GM18868 (cell line): ENCODE measurements at regions not wholly inside any gene's neighbourhood (a gene's known extent, or its start where the extent isn't known, plus 50 kb on each side); places are given as distances from the start of the nearest gene placed in this dataset.
"Not testable (repeated sequence)": the region's sequence is repeated elsewhere in the genome, so short reads cannot be mapped to it uniquely, and the experiment has no call there.

Source experiments
- ATAC-seq: cut with Tn5 transposase; IDR thresholded peaks from one replicate; pipeline ENCODE4 v1.9.1; 2021; ENCODE audit warnings: mild to moderate bottlenecking, moderate library complexity; ENCODE audit not compliant: unreplicated experiment

DNA sequence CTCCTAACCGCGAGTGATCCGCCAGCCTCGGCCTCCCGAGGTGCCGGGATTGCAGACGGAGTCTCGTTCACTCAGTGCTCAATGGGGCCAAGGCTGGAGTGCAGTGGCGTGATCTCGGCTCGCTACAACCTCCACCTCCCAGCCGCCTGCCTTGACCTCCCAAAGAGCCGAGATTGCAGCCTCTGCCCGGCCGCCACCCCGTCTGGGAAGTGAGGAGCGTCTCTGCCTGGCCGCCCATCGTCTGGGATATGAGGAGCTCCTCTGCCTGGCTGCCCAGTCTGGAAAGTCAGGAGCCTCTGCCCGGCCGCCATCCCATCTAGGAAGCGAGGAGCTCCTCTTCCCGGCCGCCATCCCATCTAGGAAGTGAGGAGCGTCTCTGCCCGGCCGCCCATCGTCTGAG lies 58.8 kb upstream of the ANKRD30BL start:
- not testable (repeated sequence) for ATAC-seq

DNA sequence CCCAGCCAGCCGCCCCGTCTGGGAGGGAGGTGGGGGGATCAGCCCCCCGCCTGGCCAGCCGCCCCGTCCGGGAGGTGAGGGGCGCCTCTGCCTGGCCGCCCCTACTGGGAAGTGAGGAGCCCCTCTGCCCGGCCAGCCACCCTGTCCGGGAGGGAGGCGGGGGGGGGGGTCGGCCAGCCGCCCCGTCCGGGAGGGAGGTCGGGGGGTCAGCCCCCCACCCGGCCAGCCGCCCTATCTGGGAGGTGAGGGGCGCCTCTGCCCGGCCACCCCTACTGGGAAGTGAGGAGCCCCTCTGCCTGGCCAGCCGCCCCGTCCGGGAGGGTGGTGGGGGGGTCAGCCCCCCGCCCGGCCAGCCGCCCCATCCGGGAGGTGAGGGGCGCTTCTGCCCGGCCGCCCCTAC lies 60.1 kb upstream of the ANKRD30BL start:
- not testable (repeated sequence) for ATAC-seq

DNA sequence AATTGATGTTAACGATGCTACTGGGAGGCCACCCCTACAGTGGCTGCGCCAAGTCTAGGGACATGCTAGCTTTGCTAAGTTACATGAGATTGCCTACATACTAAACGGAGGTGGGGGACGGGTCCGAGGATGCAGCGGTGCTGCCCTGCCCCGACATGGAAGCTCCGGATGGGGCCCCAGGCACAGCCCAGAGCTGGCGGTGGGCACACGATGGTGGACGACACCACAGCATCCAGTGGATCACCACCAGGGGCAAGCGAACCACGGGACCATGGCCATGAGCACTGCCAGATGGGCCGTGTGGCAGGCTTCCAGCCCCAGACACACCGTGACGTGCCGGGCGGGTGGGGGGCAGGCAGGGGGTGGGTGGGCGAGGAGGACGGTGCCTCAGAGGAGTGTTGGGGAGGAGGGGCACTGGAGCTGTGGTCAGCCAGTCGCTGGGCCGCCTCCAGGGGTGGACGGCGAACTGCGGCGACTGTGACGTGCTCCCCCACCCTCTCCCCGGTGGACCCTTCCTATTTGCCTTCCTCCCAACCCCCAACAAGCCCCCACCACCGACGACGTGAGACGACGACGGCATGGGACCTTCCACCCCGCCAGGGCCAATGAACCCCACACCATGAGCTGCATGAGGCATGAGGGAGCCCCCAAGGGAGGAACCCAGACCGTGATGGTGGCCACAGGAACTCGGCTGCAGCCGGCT lies 90.6 kb upstream of the ANKRD30BL start:
- no peak for ATAC-seq

DNA sequence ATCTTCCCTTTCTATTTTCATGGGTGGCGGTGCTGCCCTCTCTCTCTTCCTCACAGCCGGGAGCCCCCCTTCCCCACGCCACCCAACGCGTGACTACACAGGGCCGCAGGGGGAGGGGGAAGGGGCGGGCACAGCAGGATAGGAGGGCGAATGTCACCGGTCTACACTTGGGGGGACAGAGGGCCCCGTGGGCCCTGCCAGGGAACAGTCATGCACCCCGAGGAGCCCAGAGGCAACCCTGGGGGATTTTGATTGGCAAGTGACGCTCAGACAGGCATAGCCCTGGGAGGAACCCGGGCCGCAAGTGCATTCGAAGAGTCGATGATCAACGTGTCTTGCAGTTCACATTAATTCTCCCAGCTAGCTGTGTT lies 91.1 kb upstream of the ANKRD30BL start:
- no peak for ATAC-seq

DNA sequence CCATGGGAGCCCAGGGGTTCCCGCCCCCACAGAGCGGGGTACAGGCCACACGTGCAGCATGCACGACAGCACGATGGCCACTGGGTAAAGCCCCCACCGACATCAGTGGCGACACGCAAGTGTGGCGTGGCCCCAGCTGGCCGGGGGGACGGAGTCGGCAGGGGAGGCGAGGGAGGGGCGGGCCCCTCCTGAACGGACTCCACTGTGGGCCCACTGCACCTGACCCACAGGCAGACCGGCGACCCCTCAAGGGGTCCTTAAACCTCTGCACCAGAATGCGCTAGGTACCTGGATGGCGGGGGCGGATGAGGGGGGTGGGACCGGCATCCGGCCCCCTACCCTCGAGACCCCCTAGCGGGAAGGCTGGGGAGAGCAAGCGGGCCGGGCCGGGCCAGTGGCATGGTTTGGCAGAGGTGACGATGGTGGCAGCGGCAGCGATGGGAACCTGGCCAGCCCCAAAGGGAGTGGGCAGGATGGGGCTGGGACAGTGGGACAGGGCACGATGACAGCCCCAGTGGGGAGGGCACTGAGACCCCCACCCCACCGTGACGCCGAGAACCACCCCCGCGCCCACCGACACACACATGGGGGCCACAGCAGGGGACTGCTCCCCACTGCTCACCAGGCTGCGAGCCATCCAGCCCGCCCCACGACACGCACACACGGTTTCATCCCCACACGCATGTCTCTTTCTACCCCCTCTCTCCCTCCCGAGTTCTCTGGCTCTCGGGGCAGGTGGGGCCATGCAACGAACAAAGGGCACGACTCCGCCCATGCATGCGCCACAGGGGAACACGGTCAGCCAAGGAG lies 91.9 kb upstream of the ANKRD30BL start:
- no peak for ATAC-seq

DNA sequence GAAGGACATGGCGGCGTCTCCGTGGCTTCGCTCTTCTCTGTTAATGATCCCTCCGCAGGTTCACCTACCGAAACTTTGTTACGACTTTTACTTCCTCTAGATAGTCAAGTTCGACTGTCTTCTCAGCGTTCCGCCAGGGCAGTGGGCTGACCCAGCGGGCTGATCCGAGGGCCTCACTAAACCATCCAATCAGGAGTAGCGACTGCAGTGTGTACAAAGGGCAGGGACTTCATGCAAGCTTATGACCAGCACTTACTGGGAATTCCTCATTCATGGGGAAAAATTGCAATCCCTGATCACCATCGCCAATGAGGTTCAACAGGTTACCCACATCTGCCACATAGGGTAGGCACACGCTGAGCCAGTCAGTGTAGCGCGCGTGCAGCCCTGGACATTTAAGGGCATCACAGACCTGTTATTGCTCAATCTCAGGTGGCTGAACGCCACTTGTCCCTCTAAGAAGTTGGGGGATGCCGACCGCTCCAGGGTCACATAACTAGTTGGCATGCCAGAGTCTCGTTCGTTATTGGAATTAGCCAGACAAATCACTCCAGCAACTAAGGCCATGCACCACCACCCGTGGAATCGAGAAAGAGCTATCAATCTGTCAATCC lies 92.7 kb upstream of the ANKRD30BL start:
- ATAC-seq, result not testable (repeated sequence)

DNA sequence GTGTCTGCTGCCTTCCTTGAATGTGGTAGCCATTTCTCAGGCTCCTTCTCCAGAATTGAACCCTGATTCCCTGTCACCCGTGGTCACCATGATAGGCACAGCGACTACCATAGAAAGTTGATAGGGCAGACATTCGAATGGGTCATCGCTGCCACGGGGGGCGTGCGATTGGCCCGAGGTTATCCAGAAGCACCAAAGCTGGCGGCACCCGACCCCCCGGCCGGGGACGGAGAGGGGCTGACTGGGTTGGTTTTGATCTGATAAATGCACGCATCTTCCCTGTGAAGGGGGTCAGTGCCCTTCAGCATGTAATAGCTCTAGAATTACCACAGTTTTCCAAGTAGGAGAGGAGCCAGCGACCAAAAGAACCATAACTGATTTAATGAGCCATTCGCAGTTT lies 94.0 kb upstream of the ANKRD30BL start:
- ATAC-seq, result no peak

DNA sequence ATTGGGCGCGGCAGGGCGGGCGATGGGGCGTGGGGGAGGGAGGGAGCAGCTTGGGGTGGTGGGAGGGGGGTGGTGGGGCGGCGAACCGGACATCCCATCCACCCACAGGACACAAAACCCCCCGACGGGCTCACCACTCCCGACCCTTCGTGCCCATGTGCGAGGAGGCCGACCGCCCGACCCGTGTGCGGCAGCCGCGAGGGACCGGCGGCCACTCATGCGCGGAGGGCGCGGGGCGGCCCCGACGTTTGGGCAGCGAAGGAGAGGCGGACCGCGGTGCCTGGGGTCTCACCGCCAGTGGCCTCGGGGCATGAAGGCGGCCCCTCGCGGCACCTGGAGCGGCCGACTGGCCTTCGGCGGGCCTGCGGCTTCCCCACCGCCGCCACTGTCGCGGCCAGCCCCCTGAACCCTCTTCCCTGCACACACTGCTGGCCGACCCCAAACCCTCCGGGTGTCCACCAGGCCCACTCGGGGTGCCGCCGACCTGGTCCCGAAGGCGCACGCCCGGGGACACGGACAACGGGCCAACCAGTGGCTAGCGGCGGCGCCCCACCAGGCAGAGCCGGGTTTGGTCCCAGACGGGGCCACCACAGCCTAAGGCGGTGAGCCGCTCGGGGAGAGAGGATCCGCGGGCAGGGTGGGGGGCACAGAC lies 94.6 kb upstream of the ANKRD30BL start:
- no peak for ATAC-seq

DNA sequence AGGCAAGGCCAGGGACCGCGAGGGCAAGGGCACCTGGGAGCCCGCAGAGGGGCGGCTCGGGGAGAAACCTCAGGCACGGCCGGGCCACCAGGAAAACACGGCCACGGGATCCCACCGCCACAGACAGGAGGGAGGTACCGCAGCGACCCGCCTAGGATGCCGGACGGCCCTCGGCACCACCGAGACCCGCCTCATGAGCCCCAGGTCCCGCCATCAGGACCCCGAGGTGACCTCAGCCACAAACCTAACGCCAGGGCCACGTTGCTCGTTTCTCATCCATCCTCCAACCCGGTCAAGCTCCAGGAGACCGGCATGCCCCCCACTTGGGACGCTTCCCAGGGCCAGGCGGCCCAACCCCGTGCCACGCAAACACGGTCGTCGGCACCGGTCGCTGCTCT lies 95.2 kb upstream of the ANKRD30BL start:
- ATAC-seq, result not testable (repeated sequence)

DNA sequence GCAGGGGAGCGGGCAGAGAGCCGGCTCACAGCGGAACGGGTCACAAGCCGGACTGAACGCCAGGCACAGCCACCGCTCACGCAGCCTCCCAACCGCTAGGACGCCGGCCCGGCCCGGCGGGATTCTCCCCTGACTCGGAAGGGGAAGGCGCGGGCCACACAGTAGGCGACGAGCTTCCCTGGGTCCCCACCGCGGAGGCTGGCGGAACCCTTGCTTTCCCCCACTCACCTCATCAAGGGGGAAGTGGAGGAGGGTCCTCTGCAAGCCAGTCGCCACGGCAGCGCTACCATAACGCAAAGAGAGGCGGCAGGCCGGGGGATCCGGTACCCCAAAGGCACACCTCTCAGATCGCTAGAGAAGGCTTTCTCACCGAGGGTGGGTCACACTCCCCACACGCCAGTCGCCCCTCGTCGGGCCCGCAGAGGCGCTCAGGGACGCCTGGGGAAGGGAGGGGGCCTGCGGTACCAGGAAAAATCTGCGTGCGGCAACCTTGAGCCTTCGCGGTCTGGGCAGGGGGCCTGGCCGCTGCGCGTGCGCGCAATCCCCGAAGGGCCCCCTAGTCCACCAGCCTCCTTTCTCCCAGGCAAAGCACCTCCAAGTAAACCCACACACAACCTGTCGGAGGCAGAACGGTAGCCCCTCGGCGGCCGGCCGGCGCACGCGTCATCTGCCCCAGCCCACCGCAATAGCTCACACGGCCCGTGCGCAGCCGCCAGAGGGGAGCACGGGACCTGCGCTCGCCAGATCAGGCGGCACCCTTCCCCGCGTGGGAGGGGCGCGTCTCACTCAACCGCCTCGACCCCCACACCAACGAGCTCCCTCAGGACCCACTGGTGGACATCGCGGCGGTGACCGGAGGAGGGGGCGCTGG lies 95.8 kb upstream of the ANKRD30BL start:
- ATAC-seq, result not testable (repeated sequence)

DNA sequence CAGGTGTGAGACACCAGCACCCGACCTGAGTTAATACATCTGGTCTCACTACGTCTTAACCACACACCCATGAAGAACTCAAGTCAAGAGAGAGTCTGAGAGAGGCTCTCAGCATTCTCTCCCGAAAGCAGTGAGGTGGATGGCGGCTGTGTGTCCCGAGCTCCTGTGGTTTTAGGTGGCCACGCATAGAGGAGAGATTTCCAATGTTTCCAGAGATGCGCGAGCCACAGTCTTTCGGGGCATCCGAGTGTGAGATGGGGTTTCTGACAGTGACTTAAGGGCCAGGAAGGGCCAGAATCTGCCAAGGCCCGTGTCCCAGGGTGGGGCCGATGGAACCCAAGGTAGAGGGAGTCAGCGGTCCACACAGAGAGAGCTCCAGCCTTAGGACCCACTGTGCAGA lies 97.5 kb upstream of the ANKRD30BL start:
- ATAC-seq, result not testable (repeated sequence)

DNA sequence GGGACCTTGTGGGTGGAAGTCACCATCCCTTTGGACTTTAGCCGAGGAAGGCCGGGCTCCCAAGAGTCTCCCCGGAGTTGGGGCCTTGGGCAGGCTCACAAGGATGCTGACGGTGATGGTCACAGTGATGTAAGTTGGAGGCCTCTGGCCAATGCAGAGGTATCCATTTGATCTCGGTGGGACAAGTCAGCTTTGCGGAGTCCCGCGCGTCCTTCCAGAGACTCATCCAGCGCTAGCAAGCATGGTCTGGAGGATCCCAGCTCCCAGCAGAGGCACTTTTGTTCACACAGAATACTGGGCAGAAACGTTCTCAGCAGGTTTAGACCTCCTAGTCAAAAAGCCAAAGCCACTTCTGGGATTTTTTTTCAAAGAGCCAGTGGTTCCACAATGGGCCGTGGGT lies 103.8 kb upstream of the ANKRD30BL start:
- not testable (repeated sequence) for ATAC-seq

DNA sequence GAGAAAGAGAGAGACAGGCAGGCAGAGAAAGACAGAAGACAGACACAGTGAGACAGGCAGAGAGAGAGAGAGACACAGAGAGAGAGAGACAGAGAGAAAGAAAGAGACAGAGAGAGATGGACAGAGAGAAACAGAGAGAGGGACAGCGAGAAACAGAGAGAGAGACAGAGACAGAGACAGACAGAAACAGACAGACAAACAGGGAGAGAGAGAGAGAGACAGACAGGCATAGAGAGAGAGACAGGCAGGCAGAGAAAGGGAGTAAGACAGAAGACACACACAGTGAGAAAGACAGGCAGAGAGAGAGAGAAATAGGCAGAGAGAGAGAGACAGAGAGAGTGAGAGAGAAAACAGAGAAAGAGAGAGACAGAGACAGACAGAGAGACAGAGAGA lies 105.3 kb upstream of the ANKRD30BL start:
- no peak for ATAC-seq

DNA sequence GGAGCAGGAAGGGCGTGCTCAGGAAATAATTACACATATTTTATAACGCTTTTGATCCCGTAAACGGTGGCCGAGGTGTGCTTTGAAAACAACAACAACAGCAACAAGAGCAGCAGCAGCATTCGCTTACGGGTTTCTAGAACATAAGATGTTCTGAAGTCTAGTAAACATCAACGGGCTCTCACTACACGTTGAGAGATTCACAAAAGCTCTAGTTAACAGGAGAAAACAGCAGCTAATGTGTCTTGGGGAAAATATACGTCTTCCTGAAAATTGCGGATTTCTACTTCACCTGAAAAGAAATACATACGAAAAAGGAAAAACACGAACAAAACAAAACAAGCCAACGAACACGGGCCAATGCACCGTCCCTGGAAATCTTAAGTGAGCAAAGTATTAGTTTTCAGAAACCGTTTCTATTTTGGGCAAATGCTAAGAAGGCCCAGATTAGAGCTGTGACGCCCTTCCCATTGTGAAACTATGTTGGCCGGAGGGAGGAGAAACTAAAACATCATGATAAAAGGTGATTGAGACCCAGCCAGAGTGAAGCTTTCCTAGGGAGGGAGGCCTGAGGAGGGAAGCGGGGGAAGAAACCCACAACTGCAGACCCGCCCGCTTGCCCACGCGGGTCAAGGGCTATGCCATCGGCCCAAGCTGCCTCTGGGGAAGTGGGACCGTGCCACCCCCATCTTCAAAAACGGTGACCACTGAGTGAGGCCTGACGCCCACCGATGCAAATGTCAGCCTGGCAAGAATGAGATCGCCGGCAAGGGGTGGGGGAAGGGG lies 105.9 kb upstream of the ANKRD30BL start:
- not testable (repeated sequence) for ATAC-seq

DNA sequence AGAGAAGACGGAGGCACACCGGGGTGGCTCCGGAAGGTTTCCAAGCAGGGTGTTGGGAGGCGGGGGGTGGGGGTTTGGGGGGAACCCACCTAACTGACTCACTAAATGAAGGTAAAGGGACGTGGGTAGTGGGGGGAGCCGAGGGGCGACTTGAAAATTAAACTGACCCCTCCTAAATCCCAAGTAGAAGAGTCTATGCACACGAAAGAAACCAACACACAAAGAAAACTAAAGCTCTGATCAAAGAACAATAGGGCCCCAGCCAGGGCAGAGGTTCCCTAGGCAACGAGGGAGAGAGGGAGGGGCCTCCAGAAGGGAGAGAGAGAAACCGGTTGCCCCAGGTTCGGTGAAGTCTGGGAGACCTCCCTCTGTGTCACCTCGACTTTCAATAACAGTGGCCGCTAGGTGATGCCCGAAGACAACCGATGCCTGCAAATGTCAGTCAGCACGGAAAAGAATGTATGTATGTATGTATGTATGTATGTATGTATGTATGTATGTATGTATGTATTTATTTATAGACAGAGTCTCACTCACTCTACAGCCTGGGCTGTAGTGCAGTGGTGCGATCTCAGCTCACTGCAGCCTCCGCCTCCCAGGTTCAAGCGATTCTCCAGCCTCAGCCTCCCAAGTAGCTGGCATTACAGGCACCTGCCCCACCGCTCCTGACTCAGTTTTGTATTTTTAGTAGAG lies 106.7 kb upstream of the ANKRD30BL start:
- not testable (repeated sequence) for ATAC-seq

DNA sequence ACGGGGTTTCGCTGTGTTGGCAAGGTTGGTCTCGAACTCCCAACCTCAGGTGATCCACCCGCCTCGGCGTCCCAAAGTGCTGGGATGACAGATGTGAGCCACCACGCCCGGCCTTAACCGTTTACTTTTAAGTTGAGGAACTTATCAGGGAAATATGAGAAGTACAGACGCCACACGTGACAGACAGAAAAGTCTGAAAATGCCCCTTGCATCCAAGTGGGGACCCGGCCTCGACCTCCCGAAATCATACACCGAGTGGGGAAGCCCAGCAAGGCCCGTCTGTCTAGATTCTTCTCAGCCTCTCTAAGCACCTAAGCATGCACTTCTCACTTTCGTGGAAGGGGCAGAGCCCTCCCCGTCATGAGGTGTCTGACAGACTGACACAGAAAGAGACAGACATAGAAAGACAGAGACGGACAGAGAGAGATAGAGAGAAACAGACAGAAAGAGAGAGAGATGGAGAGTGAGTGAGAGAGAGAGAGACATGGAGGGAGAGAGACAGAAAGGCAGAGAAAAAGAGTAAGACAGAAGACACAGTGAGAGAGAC lies 107.3 kb upstream of the ANKRD30BL start:
- ATAC-seq, result no peak

DNA sequence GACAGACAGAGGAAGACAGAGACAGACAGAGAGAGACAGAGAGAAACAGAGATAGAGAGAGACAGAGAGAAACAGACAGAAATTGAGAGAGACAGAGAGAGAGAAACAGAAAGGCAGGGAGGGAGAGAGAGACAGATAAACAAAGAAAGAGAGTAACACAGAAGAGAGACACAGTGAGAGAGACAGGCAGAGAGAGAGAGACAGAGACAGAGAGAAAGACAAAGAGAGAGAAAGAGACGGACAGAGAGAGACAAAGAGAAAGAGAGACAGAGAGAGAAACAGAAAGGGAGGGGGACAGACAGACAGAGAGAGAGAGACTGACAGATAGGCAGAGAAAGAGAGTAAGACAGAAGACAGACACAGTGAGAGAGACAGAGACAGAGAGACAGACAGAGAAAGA lies 108.5 kb upstream of the ANKRD30BL start:
- ATAC-seq, result no peak

DNA sequence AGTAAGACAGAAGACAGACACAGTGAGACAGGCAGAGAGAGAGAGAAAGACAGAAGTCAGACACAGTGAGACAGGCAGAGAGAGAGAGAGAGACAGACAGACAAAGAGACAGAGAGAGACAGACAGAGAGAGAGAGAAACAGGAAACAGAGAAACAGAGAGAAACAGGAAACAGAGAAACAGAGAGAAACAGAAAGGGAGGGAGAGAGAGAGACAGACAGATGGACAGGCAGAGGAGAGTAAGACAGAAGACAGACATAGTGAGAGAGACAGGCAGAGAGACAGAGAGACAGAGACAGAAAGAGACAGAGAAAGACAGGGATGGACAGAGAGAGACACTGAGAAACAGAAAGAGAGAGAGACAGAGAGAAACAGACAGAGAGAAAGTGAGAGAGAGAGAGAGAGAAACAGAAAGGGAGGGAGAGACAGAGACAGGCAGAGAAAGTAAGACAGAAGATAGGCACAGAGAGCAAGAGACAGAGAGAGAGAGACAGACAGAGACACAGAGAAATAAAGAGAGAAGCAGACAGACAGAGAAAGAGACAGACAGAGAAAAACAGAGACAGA lies 109.3 kb upstream of the ANKRD30BL start:
- ATAC-seq, result no peak
